H1 (cell line): ENCODE measurements at regions not wholly inside any gene's neighbourhood (a gene's known extent, or its start where the extent isn't known, plus 50 kb on each side); places are given as distances from the start of the nearest gene placed in this dataset.

Experiments
- EZH2 ChIP-seq: fragments of 200-600 bp; sonication (generic); IDR thresholded peaks from 2 replicates; pipeline ENCODE4 v1.7.1; 2012; ENCODE audit warnings: low read depth, mild to moderate bottlenecking, moderate library complexity, low read length, inconsistent platforms; ENCODE audit not compliant: severe bottlenecking
- GABPA ChIP-seq: IDR thresholded peaks from 2 replicates; pipeline ENCODE4 v1.6.1; 2011; ENCODE audit warnings: mild to moderate bottlenecking, low read length, moderate library complexity, borderline replicate concordance; ENCODE audit not compliant: insufficient read depth
- JUN ChIP-seq: IDR thresholded peaks from 2 replicates; pipeline ENCODE4 v1.6.1; 2011; ENCODE audit warnings: low read depth, mild to moderate bottlenecking, improper control_type of control experiment, low read length
- NANOG ChIP-seq: IDR thresholded peaks from 2 replicates; pipeline ENCODE4 v1.6.1; 2011; ENCODE audit warnings: low read length, low read depth, mild to moderate bottlenecking, inconsistent platforms; ENCODE audit not compliant: insufficient read depth, poor library complexity, severe bottlenecking
- POLR2A ChIP-seq, 2 experiments: IDR thresholded peaks; 1 replicate in 1 of 2; 2 replicates in 1 of 2; pipeline ENCODE4 v1.6.1; 2011; ENCODE audit warnings: low read depth in 2 of 2, low read length in 2 of 2, mild to moderate bottlenecking in 2 of 2; ENCODE audit errors: control extremely low read depth in 1 of 2
- RNF2 ChIP-seq: fragments of 200-900, 300-1000 bp; sonication (generic); IDR thresholded peaks from 2 replicates; pipeline ENCODE4 v1.7.1; 2016; ENCODE audit warnings: borderline replicate concordance, low read depth, mild to moderate bottlenecking, antibody characterized with exemption, low read length; ENCODE audit not compliant: poor library complexity, severe bottlenecking; ENCODE audit errors: missing control alignments
- SIN3A ChIP-seq, 2 experiments: IDR thresholded peaks in 1 of 2; conservative IDR thresholded peaks in 1 of 2; 2 replicates each; pipeline ENCODE4 v1.6.1; 2011 to 2012; ENCODE audit warnings: low read length in 2 of 2, improper control_type of control experiment in 1 of 2, low read depth in 1 of 2, mild to moderate bottlenecking in 1 of 2
- SP2 ChIP-seq: IDR thresholded peaks from 2 replicates; pipeline ENCODE4 v1.6.1; 2012; ENCODE audit warnings: mild to moderate bottlenecking, low read length, inconsistent platforms
- YY1 ChIP-seq: IDR thresholded peaks from 2 replicates; pipeline ENCODE4 v1.6.1; 2011; ENCODE audit warnings: low read depth, mild to moderate bottlenecking, low read length
- ZNF274 ChIP-seq: IDR thresholded peaks from 2 replicates; pipeline ENCODE4 v1.7.0; 2012; ENCODE audit warnings: low read length, borderline replicate concordance; ENCODE audit errors: extremely low read depth
- TF ChIP-seq, protein P1 (sequence below), 3 experiments: IDR thresholded peaks; 1 replicate in 2 of 3; 2 replicates in 1 of 3; pipeline versions ENCODE4 v1.5.1 to v1.6.1; 2011; ENCODE audit warnings: low read length in 3 of 3, mild to moderate bottlenecking in 3 of 3, inconsistent platforms in 2 of 3, low read depth in 1 of 3, moderate library complexity in 1 of 3; ENCODE audit not compliant: insufficient read depth in 1 of 3; ENCODE audit errors: control extremely low read depth in 1 of 3

DNA sequence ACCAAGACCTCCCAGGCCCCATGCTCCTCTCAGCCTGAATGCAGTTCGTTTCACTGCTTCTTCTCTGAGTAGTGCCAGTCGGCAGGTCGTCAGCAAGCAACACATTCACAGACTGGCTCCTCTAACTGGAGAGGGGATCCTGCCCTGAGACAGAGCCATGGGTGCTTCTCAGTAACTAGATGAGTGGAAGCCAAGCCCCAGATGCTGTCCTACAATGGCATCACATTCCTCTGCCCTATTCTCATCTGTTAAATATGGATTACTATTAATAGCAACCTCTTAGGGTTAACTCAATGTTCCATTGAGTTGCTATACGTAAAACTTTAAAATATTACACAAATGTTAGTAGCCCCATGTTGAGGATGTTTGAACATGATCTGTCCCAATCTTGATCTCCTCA lies 84.2 kb upstream of the S1PR1 start:
- TF ChIP-seq, protein P1, sequence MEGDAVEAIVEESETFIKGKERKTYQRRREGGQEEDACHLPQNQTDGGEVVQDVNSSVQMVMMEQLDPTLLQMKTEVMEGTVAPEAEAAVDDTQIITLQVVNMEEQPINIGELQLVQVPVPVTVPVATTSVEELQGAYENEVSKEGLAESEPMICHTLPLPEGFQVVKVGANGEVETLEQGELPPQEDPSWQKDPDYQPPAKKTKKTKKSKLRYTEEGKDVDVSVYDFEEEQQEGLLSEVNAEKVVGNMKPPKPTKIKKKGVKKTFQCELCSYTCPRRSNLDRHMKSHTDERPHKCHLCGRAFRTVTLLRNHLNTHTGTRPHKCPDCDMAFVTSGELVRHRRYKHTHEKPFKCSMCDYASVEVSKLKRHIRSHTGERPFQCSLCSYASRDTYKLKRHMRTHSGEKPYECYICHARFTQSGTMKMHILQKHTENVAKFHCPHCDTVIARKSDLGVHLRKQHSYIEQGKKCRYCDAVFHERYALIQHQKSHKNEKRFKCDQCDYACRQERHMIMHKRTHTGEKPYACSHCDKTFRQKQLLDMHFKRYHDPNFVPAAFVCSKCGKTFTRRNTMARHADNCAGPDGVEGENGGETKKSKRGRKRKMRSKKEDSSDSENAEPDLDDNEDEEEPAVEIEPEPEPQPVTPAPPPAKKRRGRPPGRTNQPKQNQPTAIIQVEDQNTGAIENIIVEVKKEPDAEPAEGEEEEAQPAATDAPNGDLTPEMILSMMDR (IDR thresholded peaks at IDR 0.05; ENCODE audit: control extremely low read depth in 1 of 3, insufficient read depth in 1 of 3, low read depth in 1 of 3, low read length in 3 of 3): no peak
- TF ChIP-seq SP2 (no peak), RNF2 (no peak), NANOG (no peak), ZNF274 (no peak), YY1 (no peak), POLR2A (IDR thresholded peaks at IDR 0.05; ENCODE audit: control extremely low read depth in 1 of 2, low read depth in 2 of 2, low read length in 2 of 2) (no peak), SIN3A (conservative IDR thresholded peaks at IDR 0.05 in 1 of 2, IDR thresholded peaks at IDR 0.05 in 1 of 2; ENCODE audit: low read depth in 1 of 2, low read length in 2 of 2) (no peak), GABPA (no peak), JUN (no peak), EZH2 (no peak)
